ENCODE measurements at regions not wholly inside any gene's neighbourhood (a gene's known extent, or its start where the extent isn't known, plus 50 kb on each side); places are given as distances from the start of the nearest gene placed in this dataset.
"Not testable (repeated sequence)": the region's sequence is repeated elsewhere in the genome, so short reads cannot be mapped to it uniquely, and the experiment has no call there.

DNA sequence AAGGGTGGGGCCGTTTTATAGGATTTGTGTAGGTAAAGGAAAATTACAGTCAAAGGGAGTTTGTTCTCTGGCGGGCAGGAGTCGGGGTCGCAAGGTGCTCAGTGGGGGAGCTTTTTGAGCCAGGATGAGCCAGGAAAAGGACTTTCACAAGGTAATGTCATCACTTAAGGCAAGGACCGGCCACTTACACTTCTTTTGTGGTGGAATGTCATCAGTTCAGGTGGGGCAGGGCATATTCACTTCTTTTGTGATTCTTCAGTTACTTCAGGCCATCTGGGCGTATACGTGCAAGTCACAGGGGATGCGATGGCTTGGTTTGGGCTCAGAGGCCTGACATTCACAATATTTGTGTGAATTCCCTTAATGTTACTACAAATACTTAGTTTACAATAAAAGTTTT is 88.2 kb upstream of the MAP3K7 start:
- not testable (repeated sequence) for DNase-seq

DNA sequence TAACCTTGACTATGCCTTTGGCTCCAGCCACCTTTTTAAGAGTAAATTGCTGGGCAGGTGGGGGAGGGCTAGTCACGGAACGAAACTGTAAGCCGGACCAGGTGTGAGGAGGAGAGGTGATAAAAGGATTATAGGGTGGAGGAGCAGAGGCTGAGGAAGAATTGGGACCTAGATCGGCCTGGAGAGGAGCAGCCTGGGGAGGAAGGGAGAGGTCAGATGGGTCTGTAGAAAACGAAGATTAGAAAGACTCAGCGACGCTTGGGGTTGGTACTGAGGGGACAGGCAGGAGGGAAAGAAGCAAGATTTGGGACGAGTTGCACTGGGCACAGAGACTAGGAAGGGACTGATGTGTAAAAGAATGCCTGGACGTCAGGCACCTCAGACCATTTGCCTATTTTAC is 87.2 kb upstream of the MAP3K7 start:
- not testable (repeated sequence) for DNase-seq

DNA sequence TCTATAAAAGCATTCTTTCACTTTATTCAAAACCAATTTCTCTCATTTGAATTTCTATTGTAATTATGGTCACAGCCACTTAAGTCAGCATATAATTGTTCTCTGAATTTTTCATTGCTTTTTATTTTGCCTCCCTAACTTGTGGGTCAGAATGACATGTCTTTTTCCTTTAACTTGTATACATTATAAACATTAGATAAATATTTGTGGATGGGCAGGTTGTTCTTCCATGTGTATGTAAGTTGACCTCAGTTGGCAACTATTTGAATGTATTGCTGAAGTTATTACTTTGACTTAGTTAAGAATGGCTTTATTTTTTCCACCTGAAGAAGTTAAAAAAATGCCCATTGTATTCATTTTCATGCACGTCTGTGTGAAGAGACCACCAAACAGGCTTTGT is 83.0 kb upstream of the MAP3K7 start:
- DNase-seq, result no peak

DNA sequence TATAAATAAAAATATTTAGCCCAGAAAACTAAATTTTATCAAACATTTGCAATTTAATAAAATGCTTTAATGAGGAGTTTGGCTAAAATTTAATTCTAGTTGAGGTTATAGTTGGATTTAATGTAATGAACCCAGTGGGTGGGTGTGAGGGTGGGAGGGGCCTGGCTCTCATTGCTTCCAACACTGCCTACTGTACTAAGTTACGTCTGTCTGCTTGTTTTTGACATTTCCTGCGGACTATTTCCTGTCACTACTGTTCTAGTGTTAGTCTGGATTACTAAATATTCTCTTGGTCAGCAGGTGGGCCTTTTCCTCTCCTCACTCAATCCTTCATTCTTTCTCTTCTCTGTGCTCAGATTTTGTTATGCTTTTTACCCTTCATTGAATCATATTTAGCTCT is 82.5 kb upstream of the MAP3K7 start:
- no peak for DNase-seq

DNA sequence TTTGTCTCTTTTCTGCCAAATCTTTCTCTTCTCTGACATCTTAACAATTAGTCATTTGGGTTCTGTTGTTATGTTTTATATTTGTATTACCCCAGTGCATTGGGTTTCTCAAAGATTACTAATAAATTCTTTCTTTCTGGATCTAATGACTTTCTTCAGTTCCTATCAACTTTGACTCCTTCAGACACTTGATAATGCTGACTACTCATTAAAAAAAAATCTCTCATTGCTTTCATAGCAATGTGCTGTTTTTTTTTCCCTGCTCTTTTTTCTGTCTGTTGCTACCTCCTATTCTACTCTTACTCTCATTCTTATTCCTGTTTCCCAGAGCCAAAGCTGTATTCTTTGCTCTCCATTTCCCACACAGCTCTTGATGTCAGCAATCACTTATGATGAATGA is 81.3 kb upstream of the MAP3K7 start:
- no peak for DNase-seq

DNA sequence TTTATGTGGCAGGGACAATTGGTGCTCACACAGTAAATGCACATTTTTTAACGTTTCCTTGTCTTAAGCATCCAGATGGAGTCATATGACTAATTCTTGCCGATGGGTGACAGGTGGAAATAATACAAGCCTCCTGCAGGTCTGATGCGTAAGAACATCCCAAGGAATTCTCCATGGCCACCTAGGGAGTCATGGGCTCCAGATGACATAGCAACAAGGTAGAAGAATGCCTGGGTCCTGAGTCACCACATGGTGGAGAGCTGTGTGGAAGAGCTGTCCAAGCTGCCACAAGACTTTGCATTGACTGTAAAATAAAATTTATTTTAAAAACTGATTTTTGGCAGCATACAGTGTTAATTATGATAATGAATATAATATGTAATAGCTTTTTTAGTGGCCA is 77.0 kb upstream of the MAP3K7 start:
- DNase-seq, result no peak

DNA sequence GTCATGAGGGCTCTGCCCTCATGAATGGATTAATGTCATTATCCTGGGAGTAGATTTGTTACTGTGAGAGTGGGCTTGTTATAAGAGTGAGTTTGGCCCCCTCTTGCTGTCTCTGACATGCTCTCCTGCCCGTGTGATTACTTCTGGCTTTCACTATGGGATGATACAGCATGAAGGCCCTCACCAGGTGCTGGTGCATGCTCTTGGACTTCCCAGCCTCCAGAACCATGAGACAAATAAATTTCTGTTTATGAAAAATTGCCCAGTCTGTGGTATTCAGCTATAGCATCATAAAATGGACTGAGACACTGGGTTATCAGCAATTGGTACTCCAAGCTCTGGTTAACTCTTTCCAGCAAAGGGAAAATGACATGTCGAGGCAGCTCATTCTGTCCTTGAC is 76.2 kb upstream of the MAP3K7 start:
- no peak for DNase-seq

DNA sequence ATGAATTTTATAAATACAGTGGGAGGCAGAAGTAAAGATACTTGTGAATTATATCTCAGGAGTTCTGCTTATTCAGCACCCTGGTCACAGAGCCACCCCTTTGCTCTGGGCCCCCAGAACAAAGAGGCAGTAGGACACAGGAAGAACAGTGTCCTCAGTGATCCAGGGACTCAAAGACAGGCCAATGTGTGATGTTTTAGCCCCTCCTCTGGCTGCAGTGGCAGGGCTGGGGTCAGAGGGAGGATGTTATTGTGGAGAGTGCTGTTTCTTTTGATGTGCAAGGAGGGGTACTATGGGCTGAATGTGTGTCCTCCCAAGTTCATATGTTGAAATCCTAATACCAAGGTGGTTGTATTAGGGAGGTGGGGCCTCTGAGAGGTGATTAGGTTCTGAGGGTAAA is 74.1 kb upstream of the MAP3K7 start:
- DNase-seq, result no peak

DNA sequence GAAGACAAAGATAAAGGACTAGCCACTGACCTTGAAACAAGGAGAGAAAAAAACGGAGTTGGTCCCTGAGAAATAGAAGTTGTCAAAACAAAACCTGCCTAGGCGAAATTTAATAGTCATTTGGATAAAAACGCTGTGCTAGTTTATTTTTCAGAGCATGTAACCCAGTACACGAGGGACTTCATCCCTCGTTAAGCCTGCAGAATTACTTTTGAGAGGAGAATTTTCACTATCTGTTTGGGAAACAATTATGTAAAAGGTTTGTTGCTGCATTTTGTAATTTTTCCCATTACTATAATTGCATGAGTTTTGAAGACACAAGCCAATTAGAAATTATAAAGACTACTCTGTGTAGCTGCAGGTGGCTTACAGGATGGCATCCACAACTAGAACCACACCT is 71.6 kb upstream of the MAP3K7 start:
- no peak for DNase-seq

DNA sequence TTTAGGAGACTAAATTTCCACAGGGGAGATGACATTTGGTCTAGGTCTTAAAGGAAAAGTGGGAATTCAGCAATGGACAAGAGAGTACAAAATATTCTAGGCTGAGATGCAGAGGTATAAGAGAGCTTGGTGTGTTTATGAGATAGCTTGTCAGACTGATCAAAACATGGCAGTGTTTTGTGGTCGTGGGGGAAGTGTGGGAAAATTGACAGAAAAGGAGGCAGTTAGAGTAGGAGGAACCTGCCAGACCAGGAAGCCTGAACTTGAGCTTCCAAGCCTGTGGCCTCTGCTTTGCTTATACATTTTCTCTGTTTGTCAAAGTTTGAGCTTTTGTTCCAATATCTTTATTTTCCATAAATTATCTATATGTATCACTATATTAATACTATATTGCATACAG is 69.5 kb upstream of the MAP3K7 start:
- no peak for DNase-seq

DNA sequence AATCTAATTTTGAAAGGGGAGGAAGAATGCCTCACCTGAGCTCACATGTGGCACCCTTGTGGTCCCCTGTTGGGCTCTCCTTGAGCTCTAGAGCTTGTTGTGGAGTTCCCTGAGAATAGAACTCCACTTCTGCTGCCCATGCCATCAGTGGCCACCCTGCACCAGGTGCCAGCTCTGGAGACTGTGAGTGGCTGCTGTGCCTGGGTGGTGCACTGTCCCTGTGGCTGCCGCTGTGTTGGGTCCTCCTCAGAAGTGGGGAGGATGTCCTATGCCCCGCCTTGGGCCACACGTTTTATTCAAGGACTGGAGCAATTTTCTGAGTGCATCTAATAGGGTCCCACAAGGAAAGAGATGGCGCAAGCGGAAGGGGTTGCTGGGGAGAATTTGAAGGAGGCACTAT is 67.9 kb upstream of the MAP3K7 start:
- no peak for DNase-seq

DNA sequence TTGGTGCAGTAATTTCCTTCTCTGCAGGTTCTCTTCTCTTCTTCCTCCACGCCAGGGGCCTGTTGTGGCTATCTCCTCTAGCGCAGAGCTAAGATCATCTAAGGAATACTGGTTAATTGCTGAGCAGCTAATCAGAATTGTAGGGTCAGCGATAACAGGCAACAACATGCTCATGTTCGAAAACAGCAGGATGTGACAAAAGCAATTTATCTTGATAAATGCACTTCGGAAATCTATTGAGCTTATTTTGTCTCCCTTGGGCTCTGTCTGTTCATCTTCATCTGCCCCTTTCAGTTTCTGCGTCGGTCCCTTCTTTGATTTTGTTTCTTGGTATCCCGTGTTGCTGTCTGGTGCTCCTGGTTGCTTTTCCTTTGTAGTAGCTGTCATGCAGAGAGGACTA is 67.3 kb upstream of the MAP3K7 start:
- DNase-seq, result no peak

DNA sequence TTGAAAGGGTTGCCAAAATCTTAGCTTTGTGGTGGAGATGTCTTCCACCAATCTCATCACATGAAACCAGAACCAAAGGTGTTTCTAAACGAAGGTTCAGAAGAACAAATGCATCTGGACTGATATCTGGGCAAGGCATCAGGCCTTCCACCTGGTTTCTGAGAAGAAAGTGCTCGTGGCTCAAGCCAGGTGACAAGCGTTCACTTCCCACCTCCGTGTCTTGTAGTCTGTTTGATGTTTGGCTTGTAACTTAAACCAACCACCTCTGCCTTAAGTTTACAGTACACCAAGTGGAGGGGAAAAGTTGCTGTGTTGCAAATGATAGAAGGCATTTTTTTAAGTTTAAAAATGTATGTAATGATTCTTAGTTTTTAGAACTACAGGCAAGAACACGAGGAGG is 66.9 kb upstream of the MAP3K7 start:
- no peak for DNase-seq

DNA sequence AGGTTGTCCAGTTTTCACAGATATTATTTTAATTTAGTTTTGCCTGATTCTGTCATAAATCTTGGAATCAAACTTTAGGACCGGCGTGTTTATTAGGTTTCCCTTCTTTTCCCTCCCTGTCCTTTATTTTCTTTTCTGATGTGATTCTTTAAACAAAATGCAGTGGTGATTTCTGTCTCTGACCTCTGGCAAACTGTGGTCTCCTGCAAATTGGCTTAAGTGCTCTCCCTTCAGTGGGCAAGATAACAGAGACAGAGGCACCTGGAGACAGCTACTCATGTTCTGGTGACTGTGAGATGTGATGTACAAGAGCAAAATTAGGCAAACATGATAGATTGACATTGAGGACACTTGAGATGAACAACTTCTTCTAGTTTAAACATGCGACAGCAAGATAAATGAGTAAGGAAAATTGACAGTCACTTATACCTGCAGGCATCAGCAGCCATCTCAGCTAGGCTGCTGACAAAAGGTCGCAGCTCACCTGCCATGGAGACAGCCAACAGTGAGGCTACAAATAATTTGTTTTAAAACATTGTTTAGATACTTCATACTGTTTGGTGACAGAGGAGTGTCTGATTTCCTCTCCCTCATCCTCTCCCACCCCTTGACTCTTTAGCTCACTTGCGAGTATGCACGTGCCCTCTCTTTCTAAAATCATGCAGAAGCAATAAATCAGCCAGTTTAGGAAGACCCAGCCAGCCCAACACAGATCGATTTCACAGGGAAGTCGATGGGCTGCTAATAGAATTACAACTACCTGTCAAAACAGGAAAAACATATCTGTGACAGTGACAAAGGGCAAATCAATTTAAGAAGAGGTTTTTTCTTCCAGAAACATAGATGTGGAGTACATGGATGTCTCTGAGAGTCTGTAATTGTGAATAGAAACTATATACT is 63.4 kb upstream of the MAP3K7 start:
- no peak for DNase-seq

DNA sequence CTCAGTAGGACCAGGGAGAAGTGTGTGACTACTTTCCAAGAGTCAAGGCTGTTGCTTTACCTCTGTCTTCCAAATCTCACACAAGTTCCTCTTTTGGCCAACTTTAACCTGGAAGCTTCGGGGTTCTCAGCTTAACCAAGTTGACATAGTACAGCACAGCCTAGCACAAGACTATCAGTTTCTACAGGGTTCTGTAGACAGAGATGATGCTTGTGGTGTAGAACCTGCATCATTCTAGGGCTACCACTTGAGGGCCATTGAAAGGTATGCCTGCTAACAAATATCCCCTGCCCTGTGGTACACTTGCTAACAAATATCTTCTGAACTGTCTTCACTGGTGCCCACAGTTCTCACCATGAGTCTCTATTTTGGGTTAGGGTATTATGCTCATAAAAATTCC is 62.0 kb upstream of the MAP3K7 start:
- no peak for DNase-seq

DNA sequence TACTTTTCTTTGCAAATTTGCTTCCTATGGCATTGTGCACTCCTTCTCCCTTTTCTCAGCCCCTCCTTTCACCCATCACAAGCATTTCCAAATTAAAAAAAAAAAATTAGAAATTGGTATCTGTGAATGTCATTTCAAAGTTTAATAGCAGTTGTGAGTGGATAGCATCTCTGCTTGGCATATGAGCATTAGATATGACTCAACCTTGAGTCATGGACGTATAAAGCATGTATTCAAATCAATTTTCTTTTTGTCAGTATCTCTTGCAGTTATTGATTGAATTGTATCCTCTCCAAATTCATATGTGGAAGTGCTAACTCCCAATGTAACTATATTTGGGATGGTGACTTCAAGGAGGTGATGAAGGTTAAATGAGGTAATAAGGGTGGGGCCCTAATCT is 60.1 kb upstream of the MAP3K7 start:
- no peak for DNase-seq

DNA sequence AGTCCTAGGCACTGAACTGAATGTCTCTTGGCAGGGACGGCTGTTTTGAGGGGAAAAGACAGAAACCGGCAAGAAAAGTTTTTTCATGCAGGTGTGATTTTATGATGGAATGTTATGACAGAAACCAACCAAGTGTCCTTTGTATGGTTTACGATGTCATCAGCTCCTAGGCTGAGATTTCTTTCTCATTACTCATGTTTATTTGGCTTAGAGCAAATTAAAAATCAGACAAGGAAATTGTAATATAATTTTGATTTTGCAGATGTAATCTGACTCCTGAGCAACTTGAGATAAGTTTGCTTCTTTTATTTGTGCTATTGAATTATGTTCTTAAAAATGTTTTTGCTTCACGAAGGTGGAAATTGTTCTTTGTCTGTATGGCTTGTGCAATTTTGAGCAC is 58.8 kb upstream of the MAP3K7 start:
- DNase-seq, result no peak

DNA sequence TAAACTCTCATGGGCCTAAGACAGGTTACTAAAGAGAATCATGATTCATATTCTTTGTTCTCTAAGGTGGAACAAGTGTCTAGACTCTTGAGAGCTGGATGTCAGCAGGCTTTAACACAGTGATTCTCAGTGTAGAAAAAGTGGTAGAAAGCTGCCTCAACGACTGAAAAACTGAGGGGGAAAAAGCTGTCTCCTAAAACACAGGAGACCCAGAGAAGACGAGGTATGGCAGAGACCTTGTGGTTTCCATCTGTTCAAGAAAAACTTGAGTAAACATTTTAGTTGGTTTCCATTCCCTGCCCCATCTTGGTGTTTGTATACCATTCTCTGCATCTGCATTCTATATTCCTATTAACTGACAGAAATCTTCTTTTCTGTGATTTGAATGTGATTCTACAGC is 57.6 kb upstream of the MAP3K7 start:
- DNase-seq, result no peak

DNA sequence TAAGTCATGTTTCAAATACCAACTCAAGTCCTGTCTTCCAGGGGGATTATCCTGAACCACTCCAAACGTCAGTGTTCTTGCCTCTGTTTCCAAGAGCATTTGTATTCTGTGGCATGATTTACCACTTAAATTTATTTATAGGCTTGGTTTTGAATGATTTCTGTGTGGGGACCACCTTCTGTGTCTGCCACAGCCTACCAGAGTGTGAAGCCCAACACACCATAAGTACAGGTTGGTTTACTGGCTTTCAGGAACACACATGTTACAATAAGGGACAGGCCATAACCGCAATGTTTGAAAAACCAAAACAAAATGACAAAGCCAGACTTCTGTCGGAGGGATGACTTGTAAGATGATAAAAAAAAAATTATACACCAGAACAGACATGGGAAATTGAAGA is 56.5 kb upstream of the MAP3K7 start:
- DNase-seq, result no peak

DNA sequence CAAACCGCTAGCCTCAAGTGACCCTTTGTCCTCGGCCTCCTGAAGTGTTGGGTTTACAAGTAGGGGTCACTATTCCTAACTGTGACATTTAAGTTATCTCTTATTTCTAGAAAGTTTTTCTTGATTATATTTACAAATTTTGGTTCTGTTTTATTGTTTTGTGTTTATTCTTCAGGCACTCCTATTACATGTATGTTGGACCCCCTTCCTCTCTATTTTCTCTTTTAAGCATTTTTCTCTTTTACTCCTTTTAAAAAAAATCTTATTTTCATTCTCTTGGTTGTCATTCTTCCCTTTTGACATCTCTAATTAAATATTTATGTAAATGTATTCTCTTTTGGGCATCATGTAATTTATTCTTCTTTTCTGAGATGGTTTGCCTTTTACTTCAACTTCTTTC is 50.4 kb upstream of the MAP3K7 start:
- DNase-seq, result no peak

Measured in NCI-H774 (cell line).